Transverse colon (tissue), 4 donors: ENCODE measurements at regions not wholly inside any gene's neighbourhood (a gene's known extent, or its start where the extent isn't known, plus 50 kb on each side); places are given as distances from the start of the nearest gene placed in this dataset.

Source experiments
- DNase-seq: peaks from one replicate; pipeline ENCODE4 v3.0.0-alpha.2; 2019
- H3K27ac ChIP-seq, 4 donors: fragments of 200-600 bp; sonication (generic); 2 replicates each; pipeline ENCODE4 v1.5.1; 2016 to 2018; ENCODE audit warnings: inconsistent platforms in 4 of 4
- H3K27me3 ChIP-seq: fragments of 200-600 bp; sonication (generic); 2 replicates; pipeline ENCODE4 v1.5.1; 2017; ENCODE audit warnings: inconsistent platforms
- H3K36me3 ChIP-seq, 4 donors: fragments of 200-600 bp; sonication (generic); 2 replicates each; pipeline ENCODE4 v1.5.1; 2017 to 2019; ENCODE audit warnings: inconsistent platforms in 4 of 4
- H3K4me1 ChIP-seq, 4 donors: fragments of 200-600 bp; sonication (generic); 2 replicates each; pipeline ENCODE4 v1.5.1; 2017 to 2020; ENCODE audit warnings: inconsistent platforms in 4 of 4
- H3K4me3 ChIP-seq, 4 donors: fragments of 200-600 bp; sonication (generic); 1 replicate in 1 of 4; 2 replicates in 3 of 4; pipeline versions ENCODE4 v1.5.1 to v1.6.1; 2017 to 2019; ENCODE audit warnings: inconsistent platforms in 4 of 4
- H3K9me3 ChIP-seq, 2 donors: fragments of 200-600 bp; sonication (generic); 2 replicates each; pipeline ENCODE4 v1.5.1; 2017 to 2019; ENCODE audit warnings: inconsistent platforms in 2 of 2
- EP300 ChIP-seq: sonication (generic); formaldehyde crosslinking; IDR thresholded peaks from one replicate; pipeline ENCODE4 v1.6.1; 2017; ENCODE audit warnings: antibody characterized with exemption, low read depth
- POLR2A ChIP-seq: fragments of 450-650 bp; IDR thresholded peaks from one replicate; pipeline ENCODE4 v1.6.1; 2016; ENCODE audit warnings: antibody characterized with exemption, mild to moderate bottlenecking, moderate library complexity
- POLR2AphosphoS5 ChIP-seq, 3 donors: sonication (generic); formaldehyde crosslinking; IDR thresholded peaks; one replicate each; pipeline ENCODE4 v1.6.1; 2016; ENCODE audit warnings: antibody characterized with exemption in 3 of 3
- WGBS, 2 donors: methylation state at CpG; one replicate each; pipeline ENCODE4 v1.1.5; 2018; ENCODE audit warnings: low coverage in 1 of 2; 5-methylcytosine and 5-hydroxymethylcytosine counted together
- in situ Hi-C, 4 donors: fragments of 200-750 bp; cut with MboI; loops; one replicate each; pipeline versions ENCODE4 v1.15.0 to v1.15.1; 2017; ENCODE audit warnings: low sequenced_read_pairs in 3 of 4, low pct_ligation_motif_present in 1 of 4, low pct_unique_long_range_greater_than_20kb in 1 of 4
- intact Hi-C: fragments of 100-400 bp; cut with DNase I; formaldehyde crosslinking; loops from one replicate; pipeline ENCODE4 v1.15.1; 2023; ENCODE audit warnings: low total_unique reads
- TF ChIP-seq, protein P1 (sequence below), 5 experiments: fragments of 200-600 bp in 3 of 5; fragments of 450-650 bp in 2 of 5; sonication (generic) in 3 of 5; IDR thresholded peaks; 1 replicate in 2 of 5; 2 replicates in 3 of 5; pipeline ENCODE4 v1.5.1; 2016 to 2017; ENCODE audit warnings: antibody characterized with exemption in 5 of 5, inconsistent platforms in 3 of 5, mild to moderate bottlenecking in 2 of 5, moderate library complexity in 1 of 5

DNA sequence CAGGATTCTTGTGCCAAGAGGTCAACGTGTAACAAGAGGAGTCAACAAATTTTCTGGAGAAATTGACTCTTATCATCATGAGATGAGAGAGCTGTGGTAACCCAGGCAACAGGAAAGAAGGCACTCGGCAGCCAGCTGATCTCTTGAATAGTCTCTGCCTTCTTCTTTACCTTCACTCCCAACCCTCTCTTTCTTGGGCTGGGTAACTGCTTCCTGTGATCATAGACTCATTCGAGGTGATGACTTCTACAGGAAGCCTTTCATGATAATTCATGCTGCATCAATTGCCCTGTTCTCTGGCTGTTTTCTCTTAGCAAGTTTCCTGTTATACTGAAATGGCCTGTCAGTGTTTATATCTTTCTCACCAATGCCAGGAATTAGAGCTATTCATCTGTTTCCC lies 70.8 kb upstream of the FSTL5 start:
- Histone ChIP-seq H3K4me1 (no peaks in the 10 kb centered on the region), H3K27ac (no peak overlapping the region), H3K9me3 (no peaks in the 10 kb centered on the region), H3K4me3 (no peak overlapping the region), H3K36me3 (no peaks in the 10 kb centered on the region), H3K27me3 (no peaks in the 10 kb centered on the region)
- in situ Hi-C loops: no loop called here
- TF ChIP-seq EP300 (no peak), POLR2A (no peak), POLR2AphosphoS5 (IDR thresholded peaks at IDR 0.05) (no peak)
- TF ChIP-seq, protein P1, sequence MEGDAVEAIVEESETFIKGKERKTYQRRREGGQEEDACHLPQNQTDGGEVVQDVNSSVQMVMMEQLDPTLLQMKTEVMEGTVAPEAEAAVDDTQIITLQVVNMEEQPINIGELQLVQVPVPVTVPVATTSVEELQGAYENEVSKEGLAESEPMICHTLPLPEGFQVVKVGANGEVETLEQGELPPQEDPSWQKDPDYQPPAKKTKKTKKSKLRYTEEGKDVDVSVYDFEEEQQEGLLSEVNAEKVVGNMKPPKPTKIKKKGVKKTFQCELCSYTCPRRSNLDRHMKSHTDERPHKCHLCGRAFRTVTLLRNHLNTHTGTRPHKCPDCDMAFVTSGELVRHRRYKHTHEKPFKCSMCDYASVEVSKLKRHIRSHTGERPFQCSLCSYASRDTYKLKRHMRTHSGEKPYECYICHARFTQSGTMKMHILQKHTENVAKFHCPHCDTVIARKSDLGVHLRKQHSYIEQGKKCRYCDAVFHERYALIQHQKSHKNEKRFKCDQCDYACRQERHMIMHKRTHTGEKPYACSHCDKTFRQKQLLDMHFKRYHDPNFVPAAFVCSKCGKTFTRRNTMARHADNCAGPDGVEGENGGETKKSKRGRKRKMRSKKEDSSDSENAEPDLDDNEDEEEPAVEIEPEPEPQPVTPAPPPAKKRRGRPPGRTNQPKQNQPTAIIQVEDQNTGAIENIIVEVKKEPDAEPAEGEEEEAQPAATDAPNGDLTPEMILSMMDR (IDR thresholded peaks at IDR 0.05): no peak
- intact Hi-C loops: no loop called here
- 46 to 61% methylated on average over 3 of the region's 3 CpGs for WGBS, 2 donors
- DNase-seq: no peak

GRCh38 chr4:162232349-162232748 lies 68.5 kb upstream of the FSTL5 start:
- no peak for TF ChIP-seq EP300
- TF ChIP-seq, protein P1 (IDR thresholded peaks at IDR 0.05): no peak
- no peak for TF ChIP-seq POLR2AphosphoS5 (IDR thresholded peaks at IDR 0.05)
- TF ChIP-seq POLR2A: no peak
- no peak for DNase-seq
- H3K36me3 ChIP-seq: no peaks in the 10 kb centered on the region
- no peak overlapping the region for H3K4me3 ChIP-seq
- no peak overlapping the region for H3K27ac ChIP-seq
- intact Hi-C loops (no loop called here), in situ Hi-C loops (no loop called here)
- no peaks in the 10 kb centered on the region for H3K27me3 ChIP-seq
- no peaks in the 10 kb centered on the region for H3K4me1 ChIP-seq
- H3K9me3 ChIP-seq: no peaks in the 10 kb centered on the region

- WGBS, 2 donors: 66 to 83% methylated on average over 2 of the region's 2 CpGs
Observed at GRCh38 chr4:162229670-162230069, 65.9 kb upstream of the FSTL5 start.

DNA sequence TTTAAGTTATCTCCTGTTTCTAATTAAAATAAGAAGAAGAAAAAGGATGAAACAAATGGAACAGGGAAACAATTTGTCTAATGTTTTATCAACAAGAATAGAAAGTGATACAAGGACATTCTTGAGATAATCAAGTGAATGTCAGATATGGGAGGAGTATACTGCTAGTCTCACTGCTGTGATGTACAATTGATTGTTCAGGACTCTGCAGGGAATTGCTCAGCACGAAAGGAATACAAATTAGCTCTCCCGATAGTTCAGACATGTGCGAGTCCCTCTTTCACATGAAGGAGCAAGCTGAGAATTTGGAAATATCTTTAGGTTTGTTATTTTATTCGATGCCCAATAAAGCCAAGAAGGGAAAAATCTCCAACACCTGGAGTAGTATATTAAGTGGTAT lies 57.3 kb upstream of the FSTL5 start:
- Histone ChIP-seq H3K27me3 (no peaks in the 10 kb centered on the region), H3K4me3 (no peak overlapping the region), H3K9me3 (no peaks in the 10 kb centered on the region), H3K27ac (no peak overlapping the region), H3K4me1 (no peaks in the 10 kb centered on the region), H3K36me3 (no peaks in the 10 kb centered on the region)
- in situ Hi-C loops: no loop called here
- no peak for TF ChIP-seq POLR2A
- TF ChIP-seq POLR2AphosphoS5 (IDR thresholded peaks at IDR 0.05): no peak
- no peak for TF ChIP-seq EP300
- TF ChIP-seq, protein P1 (IDR thresholded peaks at IDR 0.05): no peak
- DNase-seq: no peak
- intact Hi-C loops: no loop called here
- 91 to 92% methylated on average over 4 of the region's 4 CpGs for WGBS, 2 donors

More at GRCh38 chr4:162229670-162230069, 65.9 kb upstream of the FSTL5 start:
- Histone ChIP-seq H3K36me3 (no peaks in the 10 kb centered on the region), H3K9me3 (no peaks in the 10 kb centered on the region), H3K4me3 (no peak overlapping the region), H3K27me3 (no peaks in the 10 kb centered on the region), H3K27ac (no peak overlapping the region), H3K4me1 (no peaks in the 10 kb centered on the region)
- TF ChIP-seq EP300 (no peak), POLR2AphosphoS5 (IDR thresholded peaks at IDR 0.05) (no peak), POLR2A (no peak)
- TF ChIP-seq, protein P1 (IDR thresholded peaks at IDR 0.05): no peak
- in situ Hi-C loops (no loop called here), intact Hi-C loops (no loop called here)
- DNase-seq: no peak
